ENCODE measurements at regions not wholly inside any gene's neighbourhood (a gene's known extent, or its start where the extent isn't known, plus 50 kb on each side); places are given as distances from the start of the nearest gene placed in this dataset.

GRCh38 chr13:62973804-62974203, 1558.2 kb upstream of the PCDH20 start:
- TF ChIP-seq POLR2A (IDR thresholded peaks at IDR 0.05; ENCODE audit: low read depth) (no peak), POLR2AphosphoS5 (IDR thresholded peaks at IDR 0.05) (no peak), EP300 (IDR thresholded peaks at IDR 0.05) (no peak)
- TF ChIP-seq, protein P1, sequence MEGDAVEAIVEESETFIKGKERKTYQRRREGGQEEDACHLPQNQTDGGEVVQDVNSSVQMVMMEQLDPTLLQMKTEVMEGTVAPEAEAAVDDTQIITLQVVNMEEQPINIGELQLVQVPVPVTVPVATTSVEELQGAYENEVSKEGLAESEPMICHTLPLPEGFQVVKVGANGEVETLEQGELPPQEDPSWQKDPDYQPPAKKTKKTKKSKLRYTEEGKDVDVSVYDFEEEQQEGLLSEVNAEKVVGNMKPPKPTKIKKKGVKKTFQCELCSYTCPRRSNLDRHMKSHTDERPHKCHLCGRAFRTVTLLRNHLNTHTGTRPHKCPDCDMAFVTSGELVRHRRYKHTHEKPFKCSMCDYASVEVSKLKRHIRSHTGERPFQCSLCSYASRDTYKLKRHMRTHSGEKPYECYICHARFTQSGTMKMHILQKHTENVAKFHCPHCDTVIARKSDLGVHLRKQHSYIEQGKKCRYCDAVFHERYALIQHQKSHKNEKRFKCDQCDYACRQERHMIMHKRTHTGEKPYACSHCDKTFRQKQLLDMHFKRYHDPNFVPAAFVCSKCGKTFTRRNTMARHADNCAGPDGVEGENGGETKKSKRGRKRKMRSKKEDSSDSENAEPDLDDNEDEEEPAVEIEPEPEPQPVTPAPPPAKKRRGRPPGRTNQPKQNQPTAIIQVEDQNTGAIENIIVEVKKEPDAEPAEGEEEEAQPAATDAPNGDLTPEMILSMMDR (IDR thresholded peaks at IDR 0.05), result no peak

Measured in esophagus muscularis mucosa (tissue), 4 donors.